ENCODE measurements at regions not wholly inside any gene's neighbourhood (a gene's known extent, or its start where the extent isn't known, plus 50 kb on each side); places are given as distances from the start of the nearest gene placed in this dataset.

GRCh38 chr6:4491501-4492260, 284.5 kb upstream of the CDYL start:
- no peaks in the 10 kb centered on the region for H3K4me1 ChIP-seq (ENCODE audit: control insufficient read depth, insufficient read depth, low read depth, low read length)
- H3K14ac ChIP-seq (ENCODE audit: low read length in 2 of 2), result peak overlapping the region in 1 of 2 experiments; percentile 0
- H3K27ac ChIP-seq (ENCODE audit: low read length, poor library complexity, severe bottlenecking), result no peak overlapping the region
- H3K23ac ChIP-seq (ENCODE audit: low read length in 2 of 2), result no peak overlapping the region
- no peak overlapping the region for H4K8ac ChIP-seq (ENCODE audit: low read length)
- no peaks in the 10 kb centered on the region for H3K79me1 ChIP-seq (replicated peaks; ENCODE audit: low read length, poor library complexity, severe bottlenecking)
- WGBS, result 90% methylated on average over 5 of the region's 7 CpGs
- H3K36me3 ChIP-seq (ENCODE audit: control insufficient read depth in 1 of 2, insufficient read depth in 2 of 2, low read depth in 1 of 2, low read length in 2 of 2), result no peaks in the 10 kb centered on the region
- H2BK5ac ChIP-seq (ENCODE audit: low read depth, low read length, poor library complexity, severe bottlenecking), result no peak overlapping the region
- no peak overlapping the region for H3K4ac ChIP-seq (ENCODE audit: low read depth in 1 of 2, low read length in 2 of 2)
- DNase-seq, result peak; percentile 26
- no peak overlapping the region for H2BK120ac ChIP-seq (ENCODE audit: low read depth, low read length)
- no peak overlapping the region for H3K4me3 ChIP-seq (ENCODE audit: insufficient read depth in 1 of 2, low read depth in 1 of 2, low read length in 2 of 2)
- no peaks in the 10 kb centered on the region for H3K27me3 ChIP-seq (ENCODE audit: control insufficient read depth in 1 of 2, insufficient read depth in 1 of 2, low read length in 2 of 2)
- no peak overlapping the region for H4K91ac ChIP-seq (ENCODE audit: low read length)
- H2AK5ac ChIP-seq (ENCODE audit: low read length, severe bottlenecking), result no peak overlapping the region
- no peak overlapping the region for H2AFZ ChIP-seq (ENCODE audit: low read depth, low read length)
- H2BK12ac ChIP-seq (ENCODE audit: low read length in 2 of 2), result no peak overlapping the region
- no peak overlapping the region for H3K4me2 ChIP-seq (ENCODE audit: low read length, poor library complexity, severe bottlenecking)
- peaks cover 37% of the 10 kb centered on the region for H3K9me3 ChIP-seq (ENCODE audit: control insufficient read depth, low read length)
- no peak overlapping the region for H3K9ac ChIP-seq (ENCODE audit: low read length)
- H3K18ac ChIP-seq (ENCODE audit: low read depth in 1 of 2, low read length in 2 of 2), result no peak overlapping the region
- H2BK15ac ChIP-seq (ENCODE audit: low read depth, poor library complexity, severe bottlenecking), result no peak overlapping the region

DNA sequence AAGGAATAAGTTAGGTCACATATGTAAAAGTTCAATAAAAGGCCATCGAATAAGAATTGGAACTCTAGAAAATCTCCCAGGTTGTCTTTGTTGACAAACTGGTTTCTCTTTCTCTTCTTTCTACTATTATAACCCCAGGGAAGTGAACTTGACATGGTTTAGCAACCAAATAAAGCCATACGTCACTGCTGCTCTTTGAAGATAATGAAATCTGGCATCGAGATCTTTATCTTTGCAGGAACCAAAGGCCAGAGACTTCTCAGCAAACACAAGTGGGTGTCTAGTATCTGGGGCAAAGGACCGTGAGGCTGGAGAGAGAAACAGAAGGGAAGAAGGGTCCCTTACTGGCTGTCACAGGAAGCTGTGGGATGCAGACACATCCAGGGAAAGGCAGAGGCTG, 286.7 kb upstream of the CDYL start:
- H3K9ac ChIP-seq (ENCODE audit: low read length), result no peak overlapping the region
- H3K27me3 ChIP-seq (ENCODE audit: control insufficient read depth in 1 of 2, insufficient read depth in 1 of 2, low read length in 2 of 2), result no peaks in the 10 kb centered on the region
- no peak overlapping the region for H4K91ac ChIP-seq (ENCODE audit: low read length)
- peak; percentile 28 for DNase-seq
- H3K79me1 ChIP-seq (replicated peaks; ENCODE audit: low read length, poor library complexity, severe bottlenecking), result no peaks in the 10 kb centered on the region
- H3K4me3 ChIP-seq (ENCODE audit: insufficient read depth in 1 of 2, low read depth in 1 of 2, low read length in 2 of 2), result no peak overlapping the region
- H3K14ac ChIP-seq (ENCODE audit: low read length in 2 of 2), result peak overlapping the region in 1 of 2 experiments; percentile 38
- H2BK15ac ChIP-seq (ENCODE audit: low read depth, poor library complexity, severe bottlenecking), result no peak overlapping the region
- H4K8ac ChIP-seq (ENCODE audit: low read length), result peak overlapping the region; percentile 12
- H3K18ac ChIP-seq (ENCODE audit: low read depth in 1 of 2, low read length in 2 of 2), result no peak overlapping the region
- H2AK5ac ChIP-seq (ENCODE audit: low read length, severe bottlenecking), result no peak overlapping the region
- WGBS, result 79% methylated on average over 4 of the region's 4 CpGs
- H3K4ac ChIP-seq (ENCODE audit: low read depth in 1 of 2, low read length in 2 of 2), result no peak overlapping the region
- no peaks in the 10 kb centered on the region for H3K36me3 ChIP-seq (ENCODE audit: control insufficient read depth in 1 of 2, insufficient read depth in 2 of 2, low read depth in 1 of 2, low read length in 2 of 2)
- H2BK12ac ChIP-seq (ENCODE audit: low read length in 2 of 2), result no peak overlapping the region
- no peak overlapping the region for H2BK120ac ChIP-seq (ENCODE audit: low read depth, low read length)
- H3K27ac ChIP-seq (ENCODE audit: low read length, poor library complexity, severe bottlenecking), result no peak overlapping the region
- no peak overlapping the region for H3K4me2 ChIP-seq (ENCODE audit: low read length, poor library complexity, severe bottlenecking)
- peaks cover 43% of the 10 kb centered on the region for H3K9me3 ChIP-seq (ENCODE audit: control insufficient read depth, low read length)
- no peaks in the 10 kb centered on the region for H3K4me1 ChIP-seq (ENCODE audit: control insufficient read depth, insufficient read depth, low read depth, low read length)
- H2AFZ ChIP-seq (ENCODE audit: low read depth, low read length), result no peak overlapping the region
- H2BK5ac ChIP-seq (ENCODE audit: low read depth, low read length, poor library complexity, severe bottlenecking), result no peak overlapping the region
- no peak overlapping the region for H3K23ac ChIP-seq (ENCODE audit: low read length in 2 of 2)

- peaks cover 43% of the 10 kb centered on the region for H3K9me3 ChIP-seq (ENCODE audit: control insufficient read depth, low read length)
- H3K4ac ChIP-seq (ENCODE audit: low read depth in 1 of 2, low read length in 2 of 2), result no peak overlapping the region
- WGBS, result 98% methylated on average over 3 of the region's 3 CpGs
- no peak overlapping the region for H2AFZ ChIP-seq (ENCODE audit: low read depth, low read length)
- H3K79me1 ChIP-seq (replicated peaks; ENCODE audit: low read length, poor library complexity, severe bottlenecking), result no peaks in the 10 kb centered on the region
- no peak overlapping the region for H4K8ac ChIP-seq (ENCODE audit: low read length)
- H3K14ac ChIP-seq (ENCODE audit: low read length in 2 of 2), result no peak overlapping the region
- no peak overlapping the region for H2BK15ac ChIP-seq (ENCODE audit: low read depth, poor library complexity, severe bottlenecking)
- DNase-seq, result no peak
- H3K4me3 ChIP-seq (ENCODE audit: insufficient read depth in 1 of 2, low read depth in 1 of 2, low read length in 2 of 2), result no peak overlapping the region
- H3K4me1 ChIP-seq (ENCODE audit: control insufficient read depth, insufficient read depth, low read depth, low read length), result no peaks in the 10 kb centered on the region
- H3K4me2 ChIP-seq (ENCODE audit: low read length, poor library complexity, severe bottlenecking), result no peak overlapping the region
- H4K91ac ChIP-seq (ENCODE audit: low read length), result no peak overlapping the region
- no peak overlapping the region for H3K27ac ChIP-seq (ENCODE audit: low read length, poor library complexity, severe bottlenecking)
- no peak overlapping the region for H2BK12ac ChIP-seq (ENCODE audit: low read length in 2 of 2)
- H3K23ac ChIP-seq (ENCODE audit: low read length in 2 of 2), result no peak overlapping the region
- H3K36me3 ChIP-seq (ENCODE audit: control insufficient read depth in 1 of 2, insufficient read depth in 2 of 2, low read depth in 1 of 2, low read length in 2 of 2), result no peaks in the 10 kb centered on the region
- H3K9ac ChIP-seq (ENCODE audit: low read length), result no peak overlapping the region
- no peaks in the 10 kb centered on the region for H3K27me3 ChIP-seq (ENCODE audit: control insufficient read depth in 1 of 2, insufficient read depth in 1 of 2, low read length in 2 of 2)
- no peak overlapping the region for H2BK5ac ChIP-seq (ENCODE audit: low read depth, low read length, poor library complexity, severe bottlenecking)
- H3K18ac ChIP-seq (ENCODE audit: low read depth in 1 of 2, low read length in 2 of 2), result no peak overlapping the region
- H2AK5ac ChIP-seq (ENCODE audit: low read length, severe bottlenecking), result no peak overlapping the region
- H2BK120ac ChIP-seq (ENCODE audit: low read depth, low read length), result no peak overlapping the region
These were observed 287.8 kb upstream of the CDYL start for GRCh38 chr6:4488389-4488788.

GRCh38 chr6:4487538-4487937, 288.7 kb upstream of the CDYL start:
- Histone ChIP-seq H3K27ac (ENCODE audit: low read length, poor library complexity, severe bottlenecking) (no peak overlapping the region), H2BK12ac (ENCODE audit: low read length in 2 of 2) (no peak overlapping the region), H3K4me3 (ENCODE audit: insufficient read depth in 1 of 2, low read depth in 1 of 2, low read length in 2 of 2) (no peak overlapping the region), H3K9me3 (ENCODE audit: control insufficient read depth, low read length) (peaks cover 43% of the 10 kb centered on the region), H3K18ac (ENCODE audit: low read depth in 1 of 2, low read length in 2 of 2) (no peak overlapping the region), H4K8ac (ENCODE audit: low read length) (no peak overlapping the region), H2BK120ac (ENCODE audit: low read depth, low read length) (no peak overlapping the region), H4K91ac (ENCODE audit: low read length) (no peak overlapping the region), H3K14ac (ENCODE audit: low read length in 2 of 2) (no peak overlapping the region), H3K4ac (ENCODE audit: low read depth in 1 of 2, low read length in 2 of 2) (no peak overlapping the region), H3K4me2 (ENCODE audit: low read length, poor library complexity, severe bottlenecking) (no peak overlapping the region), H2BK5ac (ENCODE audit: low read depth, low read length, poor library complexity, severe bottlenecking) (no peak overlapping the region), H3K79me1 (replicated peaks; ENCODE audit: low read length, poor library complexity, severe bottlenecking) (no peaks in the 10 kb centered on the region), H3K23ac (ENCODE audit: low read length in 2 of 2) (no peak overlapping the region), H2AFZ (ENCODE audit: low read depth, low read length) (no peak overlapping the region), H3K36me3 (ENCODE audit: control insufficient read depth in 1 of 2, insufficient read depth in 2 of 2, low read depth in 1 of 2, low read length in 2 of 2) (no peaks in the 10 kb centered on the region), H3K4me1 (ENCODE audit: control insufficient read depth, insufficient read depth, low read depth, low read length) (no peaks in the 10 kb centered on the region), H2BK15ac (ENCODE audit: low read depth, poor library complexity, severe bottlenecking) (no peak overlapping the region), H3K27me3 (ENCODE audit: control insufficient read depth in 1 of 2, insufficient read depth in 1 of 2, low read length in 2 of 2) (no peaks in the 10 kb centered on the region), H3K9ac (ENCODE audit: low read length) (no peak overlapping the region), H2AK5ac (ENCODE audit: low read length, severe bottlenecking) (no peak overlapping the region)
- 100% methylated on average over 2 of the region's 2 CpGs for WGBS
- DNase-seq, result no peak

Measured in mesenchymal stem cell (in vitro differentiated cells and primary cell).